PC-3 (cell line): ENCODE measurements at regions not wholly inside any gene's neighbourhood (a gene's known extent, or its start where the extent isn't known, plus 50 kb on each side); places are given as distances from the start of the nearest gene placed in this dataset.

Experiments used
- ATAC-seq: fragments of 200-7000 bp; cut with Tn5 transposase; 2 replicates; pipeline ENCODE4 v1.9.1; 2020; ENCODE audit warnings: mild to moderate bottlenecking, moderate library complexity
- BruUV-seq: library from RNA; stranded (reverse); fragments of 400-500 nt; replicated peaks from 2 replicates; lab custom pipeline; 2021; lab: Mats Ljungman, UMichigan
- CTCF ChIA-PET: fragments of 300-600 bp; sonication (Branson Sonifier 250); formaldehyde crosslinking; loops from one replicate; lab custom pipeline; 2022; ENCODE audit warnings: antibody characterized with exemption; lab: Charles Lee
- POLR2A ChIA-PET: fragments of 300-600 bp; sonication (Branson Sonifier 250); formaldehyde crosslinking; loops from one replicate; lab custom pipeline; 2022; ENCODE audit warnings: antibody characterized with exemption; ENCODE audit not compliant: unreplicated experiment; lab: Charles Lee
- DNase-seq: peaks from one replicate; pipeline ENCODE4 v3.0.0-alpha.2; 2015
- H2AFZ ChIP-seq: fragments of 300-600 bp; sonication (generic); 2 replicates; pipeline ENCODE4 v1.6.0; 2016; ENCODE audit warnings: antibody characterized with exemption, low read length
- H3F3A ChIP-seq: fragments of 300-600 bp; sonication (generic); one replicate; pipeline ENCODE4 v1.6.0; 2017; ENCODE audit warnings: antibody characterized with exemption, low read length, control low read depth, mild to moderate bottlenecking; ENCODE audit not compliant: unreplicated experiment
- H3K27ac ChIP-seq: fragments of 300-600 bp; sonication (generic); 2 replicates; pipeline ENCODE4 v1.5.1; 2016; ENCODE audit warnings: mild to moderate bottlenecking, low read length
- H3K27me3 ChIP-seq: fragments of 300-600 bp; sonication (generic); 2 replicates; pipeline ENCODE4 v1.6.1; 2016; ENCODE audit warnings: low read length, mixed read lengths
- H3K36me3 ChIP-seq: fragments of 300-600 bp; sonication (generic); 2 replicates; pipeline ENCODE4 v1.6.1; 2016; ENCODE audit warnings: low read depth, mixed run types, low read length, mixed read lengths
- H3K4me1 ChIP-seq: fragments of 300-600 bp; sonication (generic); 2 replicates; pipeline ENCODE4 v1.5.1; 2016; ENCODE audit warnings: low read length; ENCODE audit not compliant: insufficient read depth
- H3K4me2 ChIP-seq: fragments of 300-600 bp; sonication (generic); 2 replicates; pipeline ENCODE4 v1.6.0; 2016; ENCODE audit warnings: low read length
- H3K4me3 ChIP-seq: fragments of 300-600 bp; sonication (generic); 2 replicates; pipeline ENCODE4 v1.5.1; 2016; ENCODE audit warnings: mild to moderate bottlenecking, low read length, mixed read lengths
- H3K79me2 ChIP-seq: fragments of 300-600 bp; sonication (generic); 2 replicates; pipeline ENCODE4 v1.6.1; 2017; ENCODE audit warnings: low read length, mixed read lengths
- H3K9ac ChIP-seq: fragments of 300-600 bp; sonication (generic); 2 replicates; pipeline ENCODE4 v1.6.0; 2016; ENCODE audit warnings: mild to moderate bottlenecking, low read length
- H3K9me2 ChIP-seq: fragments of 300-600 bp; sonication (generic); replicated peaks from 2 replicates; pipeline ENCODE4 v1.6.1; 2016; ENCODE audit warnings: mixed run types, low read length, mixed read lengths
- H3K9me3 ChIP-seq: fragments of 300-600 bp; sonication (generic); 2 replicates; pipeline ENCODE4 v1.6.1; 2016; ENCODE audit warnings: low read length, mixed read lengths
- H4K20me1 ChIP-seq: fragments of 300-600 bp; sonication (generic); 2 replicates; pipeline ENCODE4 v1.6.1; 2016; ENCODE audit warnings: low read length, mixed read lengths
- CTCF ChIP-seq: fragments of 300-600 bp; sonication (generic); conservative IDR thresholded peaks from 2 replicates; pipeline ENCODE4 v1.5.1; 2017; ENCODE audit warnings: antibody characterized with exemption, low read depth, mild to moderate bottlenecking, low read length
- EZH2 ChIP-seq: fragments of 300-600 bp; sonication (generic); IDR thresholded peaks from one replicate; pipeline ENCODE4 v1.6.1; 2017; ENCODE audit warnings: antibody characterized with exemption, mild to moderate bottlenecking, low read length; ENCODE audit not compliant: unreplicated experiment
- EZH2phosphoT487 ChIP-seq: fragments of 300-600 bp; sonication (generic); IDR thresholded peaks from 2 replicates; pipeline ENCODE4 v1.6.1; 2018; ENCODE audit warnings: mild to moderate bottlenecking, antibody characterized with exemption, low read length, borderline replicate concordance
- intact Hi-C: fragments of 100-400 bp; cut with micrococcal nuclease; formaldehyde crosslinking; loops from 2 replicates; pipeline ENCODE4 v1.9.0; 2023

- Histone ChIP-seq H3K4me3 (no peak overlapping the region), H3K4me1 (no peaks in the 10 kb centered on the region), H3K9me3 (no peaks in the 10 kb centered on the region), H3K27me3 (peaks cover 10% of the 10 kb centered on the region; the same call in 1 of the 2 replicates), H2AFZ (no peak overlapping the region), H3F3A (no peaks in the 10 kb centered on the region), H3K9me2 (no peaks in the 10 kb centered on the region), H3K4me2 (no peak overlapping the region), H3K79me2 (no peaks in the 10 kb centered on the region), H3K9ac (no peak overlapping the region), H3K27ac (no peak overlapping the region), H4K20me1 (no peaks in the 10 kb centered on the region), H3K36me3 (no peaks in the 10 kb centered on the region)
- BruUV-seq = no TSS peak
- ChIA-PET CTCF (no interaction called here), POLR2A (no interaction called here)
- TF ChIP-seq CTCF = no peak
- TF ChIP-seq EZH2 = no peak
- no peak for TF ChIP-seq EZH2phosphoT487
- intact Hi-C loops = no loop called here
- ATAC-seq (no peak), DNase-seq (no peak)
These were observed 316.3 kb downstream of the NUAK1 start for GRCh38 chr12:105822131-105823105.

- H3K4me1 ChIP-seq = no peaks in the 10 kb centered on the region
- CTCF ChIA-PET = no interaction called here
- H3K27me3 ChIP-seq = peaks cover 10% of the 10 kb centered on the region; the same call in 1 of the 2 replicates
- no peaks in the 10 kb centered on the region for H4K20me1 ChIP-seq
- H3K27ac ChIP-seq = no peak overlapping the region
- H3K79me2 ChIP-seq = no peaks in the 10 kb centered on the region
- no peak overlapping the region for H2AFZ ChIP-seq
- BruUV-seq = no TSS peak
- no peaks in the 10 kb centered on the region for H3K9me3 ChIP-seq
- no peak overlapping the region for H3K9ac ChIP-seq
- no peaks in the 10 kb centered on the region for H3F3A ChIP-seq
- DNase-seq (no peak), ATAC-seq (no peak)
- TF ChIP-seq EZH2phosphoT487 = no peak
- no peak for TF ChIP-seq CTCF
- no peak for TF ChIP-seq EZH2
- POLR2A ChIA-PET = no interaction called here
- no peaks in the 10 kb centered on the region for H3K36me3 ChIP-seq
- no peaks in the 10 kb centered on the region for H3K9me2 ChIP-seq
- H3K4me3 ChIP-seq = no peak overlapping the region
- intact Hi-C loops = no loop called here
- H3K4me2 ChIP-seq = no peak overlapping the region
These were observed 314.9 kb downstream of the NUAK1 start for GRCh38 chr12:105823810-105824209.

GRCh38 chr12:105825141-105825540, 313.6 kb downstream of the NUAK1 start:
- Histone ChIP-seq H4K20me1 (no peaks in the 10 kb centered on the region), H3K79me2 (no peaks in the 10 kb centered on the region), H3K9me3 (no peaks in the 10 kb centered on the region), H3F3A (no peaks in the 10 kb centered on the region), H2AFZ (peak overlapping the region; percentile 25; the same call in 1 of the 2 replicates), H3K27ac (no peak overlapping the region), H3K36me3 (no peaks in the 10 kb centered on the region), H3K4me1 (no peaks in the 10 kb centered on the region), H3K4me2 (no peak overlapping the region), H3K9ac (no peak overlapping the region), H3K27me3 (peaks cover 10% of the 10 kb centered on the region; the same call in 1 of the 2 replicates), H3K9me2 (no peaks in the 10 kb centered on the region), H3K4me3 (no peak overlapping the region)
- ATAC-seq = no peak
- TF ChIP-seq EZH2phosphoT487 (no peak), CTCF (no peak), EZH2 (no peak)
- peak; percentile 25 for DNase-seq
- intact Hi-C loops = no loop called here
- ChIA-PET CTCF (no interaction called here), POLR2A (interaction anchor here (0.7 kb wide), 1 partner anchor 57 kb away, joined by 3 read pairs; no protein-coding TSS in a partner anchor)
- BruUV-seq = no TSS peak
